ENCODE measurements at regions not wholly inside any gene's neighbourhood (a gene's known extent, or its start where the extent isn't known, plus 50 kb on each side); places are given as distances from the start of the nearest gene placed in this dataset.
"Not testable (repeated sequence)": the region's sequence is repeated elsewhere in the genome, so short reads cannot be mapped to it uniquely, and the experiment has no call there.

- not testable (repeated sequence) for TF ChIP-seq CTCF (conservative IDR thresholded peaks at IDR 0.05; ENCODE audit: low read length); EZH2phosphoT487 (IDR thresholded peaks at IDR 0.05; ENCODE audit: borderline replicate concordance)
These were observed 101.4 kb upstream of the FAM90A1 start for GRCh38 chr12:8328835-8329234.

Measured in Loucy (cell line).